GM18502 (cell line): ENCODE measurements at regions not wholly inside any gene's neighbourhood (a gene's known extent, or its start where the extent isn't known, plus 50 kb on each side); places are given as distances from the start of the nearest gene placed in this dataset.
"Not testable (repeated sequence)": the region's sequence is repeated elsewhere in the genome, so short reads cannot be mapped to it uniquely, and the experiment has no call there.

Experiments
- ATAC-seq: cut with Tn5 transposase; IDR thresholded peaks from one replicate; pipeline ENCODE4 v1.9.1; 2021; ENCODE audit warnings: mild to moderate bottlenecking; ENCODE audit not compliant: unreplicated experiment, poor library complexity

GRCh38 chr1:173257805-173258204 lies 50.7 kb upstream of the TNFSF4 start:
- ATAC-seq, result no peak

- no peak for ATAC-seq
These were observed 51.5 kb upstream of the TNFSF4 start for GRCh38 chr1:173258479-173259264.

- not testable (repeated sequence) for ATAC-seq
These were observed 53.2 kb upstream of the TNFSF4 start for GRCh38 chr1:173260329-173260728.

- ATAC-seq, result no peak
These were observed 59.7 kb upstream of the TNFSF4 start for GRCh38 chr1:173266841-173267240.

GRCh38 chr1:173267453-173267945 lies 60.4 kb upstream of the TNFSF4 start:
- no peak for ATAC-seq

- no peak for ATAC-seq
These were observed 61.1 kb upstream of the TNFSF4 start for GRCh38 chr1:173268261-173268660.

- no peak for ATAC-seq
These were observed 61.7 kb upstream of the TNFSF4 start for GRCh38 chr1:173268786-173269277.

GRCh38 chr1:173269490-173270230 lies 62.5 kb upstream of the TNFSF4 start:
- no peak for ATAC-seq

- no peak for ATAC-seq
These were observed 63.1 kb upstream of the TNFSF4 start for GRCh38 chr1:173270243-173270642.

GRCh38 chr1:173271021-173271420 lies 63.9 kb upstream of the TNFSF4 start:
- ATAC-seq, result not testable (repeated sequence)

GRCh38 chr1:173275496-173275895 lies 68.4 kb upstream of the TNFSF4 start:
- ATAC-seq, result no peak

- ATAC-seq, result peak; percentile 87
These were observed 70.0 kb upstream of the TNFSF4 start for GRCh38 chr1:173276922-173277800.

GRCh38 chr1:173280899-173281660 lies 73.9 kb upstream of the TNFSF4 start:
- ATAC-seq, result no peak

- peak; percentile 49 for ATAC-seq
These were observed 77.9 kb upstream of the TNFSF4 start for GRCh38 chr1:173285048-173285447.

GRCh38 chr1:173287785-173288184 lies 80.7 kb upstream of the TNFSF4 start:
- no peak for ATAC-seq

- ATAC-seq, result no peak
These were observed 86.6 kb upstream of the TNFSF4 start for GRCh38 chr1:173293756-173294155.

GRCh38 chr1:173294843-173295242 lies 87.7 kb upstream of the TNFSF4 start:
- no peak for ATAC-seq

GRCh38 chr1:173295391-173295790 lies 88.3 kb upstream of the TNFSF4 start:
- ATAC-seq, result no peak

GRCh38 chr1:173295995-173296394 lies 88.9 kb upstream of the TNFSF4 start:
- no peak for ATAC-seq
